ENCODE measurements at regions not wholly inside any gene's neighbourhood (a gene's known extent, or its start where the extent isn't known, plus 50 kb on each side); places are given as distances from the start of the nearest gene placed in this dataset.
"Not testable (repeated sequence)": the region's sequence is repeated elsewhere in the genome, so short reads cannot be mapped to it uniquely, and the experiment has no call there.

DNA sequence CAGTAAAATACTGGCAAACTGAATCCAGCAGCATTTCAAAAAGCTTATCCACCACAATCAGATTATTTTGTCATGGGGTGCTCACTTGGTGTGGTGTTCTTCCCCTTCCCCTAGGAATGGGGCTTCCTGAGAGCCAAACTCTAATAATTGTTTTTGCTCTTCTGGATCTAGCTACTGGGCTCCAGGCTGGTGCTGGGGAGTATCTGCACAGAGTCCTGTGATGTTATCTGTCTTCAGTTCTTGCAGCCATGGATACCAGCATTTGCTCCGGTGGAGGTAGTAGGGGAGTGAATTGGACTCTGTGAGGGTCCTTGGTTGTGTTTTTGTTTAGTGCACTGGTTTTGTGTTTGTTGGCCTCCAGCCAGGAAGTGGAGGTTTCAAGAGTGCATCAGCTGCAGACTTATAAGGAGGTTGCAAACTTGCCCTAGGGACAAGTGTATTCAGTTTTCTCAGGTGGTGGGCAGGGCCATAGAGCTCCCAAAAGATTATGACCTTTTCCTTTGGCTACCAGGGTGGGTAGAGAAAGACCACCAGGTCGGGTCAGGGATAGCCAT lies 308.5 kb upstream of the MAGI2 start:
- no peak overlapping the region for H3K4me3 ChIP-seq (replicated peaks; ENCODE audit: low read depth, low read length)
- DNase-seq (ENCODE audit: extremely low read depth, insufficient read length), result no peak
- TF ChIP-seq, protein P1, sequence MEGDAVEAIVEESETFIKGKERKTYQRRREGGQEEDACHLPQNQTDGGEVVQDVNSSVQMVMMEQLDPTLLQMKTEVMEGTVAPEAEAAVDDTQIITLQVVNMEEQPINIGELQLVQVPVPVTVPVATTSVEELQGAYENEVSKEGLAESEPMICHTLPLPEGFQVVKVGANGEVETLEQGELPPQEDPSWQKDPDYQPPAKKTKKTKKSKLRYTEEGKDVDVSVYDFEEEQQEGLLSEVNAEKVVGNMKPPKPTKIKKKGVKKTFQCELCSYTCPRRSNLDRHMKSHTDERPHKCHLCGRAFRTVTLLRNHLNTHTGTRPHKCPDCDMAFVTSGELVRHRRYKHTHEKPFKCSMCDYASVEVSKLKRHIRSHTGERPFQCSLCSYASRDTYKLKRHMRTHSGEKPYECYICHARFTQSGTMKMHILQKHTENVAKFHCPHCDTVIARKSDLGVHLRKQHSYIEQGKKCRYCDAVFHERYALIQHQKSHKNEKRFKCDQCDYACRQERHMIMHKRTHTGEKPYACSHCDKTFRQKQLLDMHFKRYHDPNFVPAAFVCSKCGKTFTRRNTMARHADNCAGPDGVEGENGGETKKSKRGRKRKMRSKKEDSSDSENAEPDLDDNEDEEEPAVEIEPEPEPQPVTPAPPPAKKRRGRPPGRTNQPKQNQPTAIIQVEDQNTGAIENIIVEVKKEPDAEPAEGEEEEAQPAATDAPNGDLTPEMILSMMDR (IDR thresholded peaks at IDR 0.05; ENCODE audit: insufficient read depth, low read length, poor library complexity, severe bottlenecking), result no peak
- no peaks in the 10 kb centered on the region for H3K27me3 ChIP-seq (replicated peaks; ENCODE audit: control insufficient read depth, insufficient read depth, low read length)
- no peaks in the 10 kb centered on the region for H3K36me3 ChIP-seq (ENCODE audit: control insufficient read depth, insufficient read depth, low read length)

DNA sequence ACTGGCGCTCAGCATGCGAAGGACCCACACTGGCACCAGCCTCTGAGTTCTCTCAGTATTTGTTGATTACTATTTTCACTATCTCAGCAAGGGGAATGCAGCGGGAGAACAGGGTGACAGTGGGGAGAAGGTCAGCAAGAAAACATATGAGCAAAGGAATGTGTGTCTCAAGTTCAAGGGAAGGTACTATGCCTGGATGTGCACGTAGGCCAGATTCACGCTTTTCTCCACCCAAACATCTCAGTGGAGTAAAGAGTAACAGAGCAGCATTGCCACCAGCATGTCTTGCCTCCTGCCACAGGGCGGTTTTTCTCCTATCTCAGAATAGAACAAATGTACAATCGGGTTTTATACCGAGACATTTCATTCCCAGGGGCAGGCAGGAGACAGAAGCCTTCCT lies 297.5 kb upstream of the MAGI2 start:
- not testable (repeated sequence) for H3K4me3 ChIP-seq (replicated peaks; ENCODE audit: low read depth, low read length); DNase-seq (ENCODE audit: extremely low read depth, insufficient read length); H3K36me3 ChIP-seq (ENCODE audit: control insufficient read depth, insufficient read depth, low read length); H3K27me3 ChIP-seq (replicated peaks; ENCODE audit: control insufficient read depth, insufficient read depth, low read length)

DNA sequence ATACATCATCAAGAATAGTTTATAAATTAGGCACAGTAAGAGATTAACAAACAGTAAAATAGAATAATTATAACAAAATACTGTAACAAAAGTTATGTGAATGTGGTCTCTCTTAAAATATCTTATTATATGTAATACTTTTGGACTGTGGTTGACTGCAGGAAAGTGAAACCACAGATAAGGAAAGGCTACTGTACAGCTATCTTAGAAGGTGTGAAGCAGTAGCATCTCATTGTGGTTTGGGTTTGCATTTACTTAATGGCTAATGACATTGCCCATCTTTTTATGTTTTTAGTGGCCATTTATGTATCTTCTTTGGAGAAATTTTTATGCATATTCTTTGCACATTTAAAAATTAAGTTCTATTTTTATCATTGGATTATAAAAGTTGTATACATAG lies 296.4 kb upstream of the MAGI2 start:
- TF ChIP-seq, protein P1 (IDR thresholded peaks at IDR 0.05; ENCODE audit: insufficient read depth, low read length, poor library complexity, severe bottlenecking), result no peak
- Histone ChIP-seq H3K27me3 (replicated peaks; ENCODE audit: control insufficient read depth, insufficient read depth, low read length) (no peaks in the 10 kb centered on the region), H3K36me3 (ENCODE audit: control insufficient read depth, insufficient read depth, low read length) (no peaks in the 10 kb centered on the region), H3K4me3 (replicated peaks; ENCODE audit: low read depth, low read length) (no peak overlapping the region)
- no peak for DNase-seq (ENCODE audit: extremely low read depth, insufficient read length)

GRCh38 chr7:79741684-79742083 lies 288.2 kb upstream of the MAGI2 start:
- TF ChIP-seq, protein P1 (IDR thresholded peaks at IDR 0.05; ENCODE audit: insufficient read depth, low read length, poor library complexity, severe bottlenecking), result no peak
- no peaks in the 10 kb centered on the region for H3K27me3 ChIP-seq (replicated peaks; ENCODE audit: control insufficient read depth, insufficient read depth, low read length)
- no peaks in the 10 kb centered on the region for H3K36me3 ChIP-seq (ENCODE audit: control insufficient read depth, insufficient read depth, low read length)
- H3K4me3 ChIP-seq (replicated peaks; ENCODE audit: low read depth, low read length), result no peak overlapping the region
- no peak for DNase-seq (ENCODE audit: extremely low read depth, insufficient read length)

GRCh38 chr7:79740076-79740475 lies 286.6 kb upstream of the MAGI2 start:
- Histone ChIP-seq H3K4me3 (replicated peaks; ENCODE audit: low read depth, low read length) (no peak overlapping the region), H3K27me3 (replicated peaks; ENCODE audit: control insufficient read depth, insufficient read depth, low read length) (no peaks in the 10 kb centered on the region), H3K36me3 (ENCODE audit: control insufficient read depth, insufficient read depth, low read length) (no peaks in the 10 kb centered on the region)
- DNase-seq (ENCODE audit: extremely low read depth, insufficient read length), result no peak
- TF ChIP-seq, protein P1 (IDR thresholded peaks at IDR 0.05; ENCODE audit: insufficient read depth, low read length, poor library complexity, severe bottlenecking), result no peak

- H3K4me3 ChIP-seq (replicated peaks; ENCODE audit: low read depth, low read length); H3K27me3 ChIP-seq (replicated peaks; ENCODE audit: control insufficient read depth, insufficient read depth, low read length); DNase-seq (ENCODE audit: extremely low read depth, insufficient read length): not testable (repeated sequence)
Measured at GRCh38 chr7:79739036-79739709, 285.7 kb upstream of the MAGI2 start.

DNA sequence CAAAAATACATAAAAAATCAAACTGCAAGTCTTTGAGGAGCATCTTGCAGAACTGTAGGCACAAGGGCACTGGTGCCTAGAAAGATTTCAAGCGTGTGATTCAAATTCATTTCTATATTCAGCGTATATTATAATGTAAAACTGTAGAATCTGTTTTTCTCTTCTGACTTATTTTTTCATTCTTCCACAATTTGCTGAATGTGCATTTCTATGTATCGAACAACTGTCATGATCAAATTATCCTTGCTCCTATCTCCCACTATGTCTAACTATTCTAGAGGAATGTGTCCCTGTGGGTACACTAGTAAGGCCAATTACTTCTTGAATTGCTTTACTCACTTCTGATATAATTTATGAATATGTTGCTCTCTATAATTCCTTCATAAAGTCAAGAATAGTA lies 283.0 kb upstream of the MAGI2 start:
- TF ChIP-seq, protein P1 (IDR thresholded peaks at IDR 0.05; ENCODE audit: insufficient read depth, low read length, poor library complexity, severe bottlenecking), result no peak
- H3K36me3 ChIP-seq (ENCODE audit: control insufficient read depth, insufficient read depth, low read length), result no peaks in the 10 kb centered on the region
- DNase-seq (ENCODE audit: extremely low read depth, insufficient read length), result no peak

More at GRCh38 chr7:79739036-79739709, 285.7 kb upstream of the MAGI2 start:
- not testable (repeated sequence) for H3K36me3 ChIP-seq (ENCODE audit: control insufficient read depth, insufficient read depth, low read length)

More for the DNA sequence above, 283.0 kb upstream of the MAGI2 start:
- Histone ChIP-seq H3K4me3 (replicated peaks; ENCODE audit: low read depth, low read length) (no peak overlapping the region), H3K27me3 (replicated peaks; ENCODE audit: control insufficient read depth, insufficient read depth, low read length) (no peaks in the 10 kb centered on the region)

Measured in GM06990 (cell line).